Neural crest cell (in vitro differentiated cells): ENCODE measurements at regions not wholly inside any gene's neighbourhood (a gene's known extent, or its start where the extent isn't known, plus 50 kb on each side); places are given as distances from the start of the nearest gene placed in this dataset.

Source experiments
- DNase-seq: peaks from one replicate; pipeline ENCODE4 v3.0.0; 2021; ENCODE audit warnings: low read depth, mixed read lengths, low spot score
- H3K27ac Mint-ChIP-seq: one replicate; pipeline ENCODE4 v1.8.0; 2021; ENCODE audit warnings: mild to moderate bottlenecking, mixed read lengths; ENCODE audit not compliant: unreplicated experiment
- H3K27me3 Mint-ChIP-seq: 2 replicates; pipeline ENCODE4 v1.8.0; 2021; ENCODE audit warnings: low read depth, mild to moderate bottlenecking, mixed read lengths
- H3K36me3 Mint-ChIP-seq: 2 replicates; pipeline ENCODE4 v1.8.0; 2021; ENCODE audit warnings: low read depth, mild to moderate bottlenecking, mixed read lengths
- H3K4me1 Mint-ChIP-seq: 2 replicates; pipeline ENCODE4 v1.8.0; 2021; ENCODE audit warnings: mixed read lengths
- H3K4me3 Mint-ChIP-seq: one replicate; pipeline ENCODE4 v1.8.0; 2021; ENCODE audit warnings: mild to moderate bottlenecking, mixed read lengths
- H3K9me3 Mint-ChIP-seq: 2 replicates; pipeline ENCODE4 v1.8.0; 2021; ENCODE audit warnings: mixed read lengths
- TF ChIP-seq, protein P1 (sequence below): fragments of 200-600 bp; sonication (generic); conservative IDR thresholded peaks from 2 replicates; pipeline ENCODE4 v1.5.0; 2021; ENCODE audit warnings: antibody characterized with exemption, mild to moderate bottlenecking

DNA sequence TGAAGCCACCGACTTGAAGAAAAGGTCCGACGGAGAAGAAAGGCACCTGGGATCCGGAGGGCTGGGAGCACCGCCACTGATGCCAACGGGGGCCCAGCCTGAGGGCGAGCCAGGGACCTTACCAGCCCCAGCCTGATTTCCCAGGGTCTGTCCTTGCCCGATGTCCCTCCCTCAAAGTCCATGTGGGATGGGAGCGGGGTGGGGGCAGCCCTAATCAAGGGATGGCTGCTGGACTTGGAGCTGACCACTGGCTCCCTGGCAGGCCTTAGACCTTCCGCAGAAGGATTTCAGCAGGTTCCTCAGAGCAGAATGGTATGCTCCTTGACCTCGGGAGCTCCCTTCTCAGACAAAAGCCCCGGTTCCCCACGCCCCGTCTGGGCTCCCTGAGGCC is 99.6 kb downstream of the ZFP36L2 start:
- DNase-seq: no peak
- Mint-ChIP-seq H3K9me3 (no peaks in the 10 kb centered on the region), H3K27me3 (no peaks in the 10 kb centered on the region), H3K4me1 (peaks cover 48% of the 10 kb centered on the region), H3K36me3 (no peaks in the 10 kb centered on the region), H3K4me3 (no peak overlapping the region), H3K27ac (no peak overlapping the region)
- TF ChIP-seq, protein P1, sequence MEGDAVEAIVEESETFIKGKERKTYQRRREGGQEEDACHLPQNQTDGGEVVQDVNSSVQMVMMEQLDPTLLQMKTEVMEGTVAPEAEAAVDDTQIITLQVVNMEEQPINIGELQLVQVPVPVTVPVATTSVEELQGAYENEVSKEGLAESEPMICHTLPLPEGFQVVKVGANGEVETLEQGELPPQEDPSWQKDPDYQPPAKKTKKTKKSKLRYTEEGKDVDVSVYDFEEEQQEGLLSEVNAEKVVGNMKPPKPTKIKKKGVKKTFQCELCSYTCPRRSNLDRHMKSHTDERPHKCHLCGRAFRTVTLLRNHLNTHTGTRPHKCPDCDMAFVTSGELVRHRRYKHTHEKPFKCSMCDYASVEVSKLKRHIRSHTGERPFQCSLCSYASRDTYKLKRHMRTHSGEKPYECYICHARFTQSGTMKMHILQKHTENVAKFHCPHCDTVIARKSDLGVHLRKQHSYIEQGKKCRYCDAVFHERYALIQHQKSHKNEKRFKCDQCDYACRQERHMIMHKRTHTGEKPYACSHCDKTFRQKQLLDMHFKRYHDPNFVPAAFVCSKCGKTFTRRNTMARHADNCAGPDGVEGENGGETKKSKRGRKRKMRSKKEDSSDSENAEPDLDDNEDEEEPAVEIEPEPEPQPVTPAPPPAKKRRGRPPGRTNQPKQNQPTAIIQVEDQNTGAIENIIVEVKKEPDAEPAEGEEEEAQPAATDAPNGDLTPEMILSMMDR: no peak

DNA sequence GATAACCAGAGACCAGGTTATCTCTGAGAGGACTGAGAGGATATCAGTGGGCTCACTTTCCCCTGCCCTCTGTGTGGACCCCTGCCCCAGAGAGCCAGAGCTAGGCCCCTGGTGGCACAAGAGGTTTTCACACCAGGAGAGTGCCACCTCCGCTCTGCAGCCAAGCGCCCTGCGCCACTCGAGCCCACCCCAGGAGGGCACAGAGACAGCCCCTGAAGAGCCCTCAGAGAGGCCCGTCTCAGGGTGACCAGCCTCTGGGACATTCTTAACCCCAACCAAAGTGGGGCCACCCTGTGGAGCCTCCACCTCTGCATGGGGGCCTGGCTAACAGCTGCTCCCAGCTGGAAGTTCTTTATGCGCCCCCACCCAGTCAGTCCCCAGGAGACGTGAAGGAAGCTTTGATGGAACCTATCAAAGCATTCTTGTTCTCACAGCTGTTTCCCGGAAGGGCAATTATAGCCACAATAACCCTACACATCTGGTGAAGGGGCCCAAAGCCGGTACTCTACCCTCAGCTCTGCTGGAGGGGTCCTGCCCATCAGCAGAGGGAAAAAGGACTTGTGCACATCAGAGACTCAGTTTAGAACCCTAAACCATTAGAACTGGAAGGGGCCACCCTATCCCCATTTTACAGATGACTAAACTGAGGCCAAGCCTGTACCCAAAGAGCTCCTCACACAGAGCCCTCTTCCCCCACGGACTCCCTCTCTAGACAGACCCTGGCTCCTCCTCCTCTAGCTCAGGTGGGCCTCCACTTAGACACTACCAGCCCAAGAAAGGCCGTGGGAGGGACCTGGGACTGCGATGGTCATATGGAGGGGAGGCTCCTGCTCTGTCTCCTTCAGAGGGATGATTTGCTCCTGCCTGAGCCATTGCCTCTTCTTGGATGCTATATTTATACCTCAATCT is 101.1 kb downstream of the ZFP36L2 start:
- H3K4me3 Mint-ChIP-seq: no peak overlapping the region
- H3K27ac Mint-ChIP-seq: peak overlapping the region; percentile 76
- no peaks in the 10 kb centered on the region for H3K27me3 Mint-ChIP-seq
- no peak for DNase-seq
- TF ChIP-seq, protein P1: no peak
- H3K4me1 Mint-ChIP-seq: peaks cover 44% of the 10 kb centered on the region
- H3K9me3 Mint-ChIP-seq: no peaks in the 10 kb centered on the region
- H3K36me3 Mint-ChIP-seq: no peaks in the 10 kb centered on the region

DNA sequence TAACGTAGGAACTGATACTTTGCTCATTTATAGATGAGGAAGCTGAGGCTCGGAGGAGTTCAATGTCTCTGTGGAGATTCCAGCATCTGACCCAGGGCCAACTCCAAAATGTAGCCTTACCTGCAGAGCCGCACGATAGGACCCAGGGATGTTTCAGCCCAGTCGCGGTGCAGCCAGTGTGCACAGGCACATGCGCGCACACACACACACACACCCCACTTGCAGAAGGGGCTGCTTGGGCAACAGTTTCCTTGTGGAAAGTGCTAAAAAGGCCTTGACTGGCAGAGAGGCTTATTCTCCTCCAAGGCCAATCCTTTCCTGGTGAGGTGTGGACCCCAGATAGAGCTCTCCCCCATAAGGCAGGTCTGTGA is 101.7 kb downstream of the ZFP36L2 start:
- H3K4me1 Mint-ChIP-seq: peaks cover 42% of the 10 kb centered on the region
- peaks cover 2% of the 10 kb centered on the region for H3K9me3 Mint-ChIP-seq
- peaks cover 2% of the 10 kb centered on the region for H3K36me3 Mint-ChIP-seq
- H3K27me3 Mint-ChIP-seq: no peaks in the 10 kb centered on the region
- H3K4me3 Mint-ChIP-seq: no peak overlapping the region
- DNase-seq: no peak
- peak overlapping the region; percentile 62 for H3K27ac Mint-ChIP-seq
- TF ChIP-seq, protein P1: no peak

DNA sequence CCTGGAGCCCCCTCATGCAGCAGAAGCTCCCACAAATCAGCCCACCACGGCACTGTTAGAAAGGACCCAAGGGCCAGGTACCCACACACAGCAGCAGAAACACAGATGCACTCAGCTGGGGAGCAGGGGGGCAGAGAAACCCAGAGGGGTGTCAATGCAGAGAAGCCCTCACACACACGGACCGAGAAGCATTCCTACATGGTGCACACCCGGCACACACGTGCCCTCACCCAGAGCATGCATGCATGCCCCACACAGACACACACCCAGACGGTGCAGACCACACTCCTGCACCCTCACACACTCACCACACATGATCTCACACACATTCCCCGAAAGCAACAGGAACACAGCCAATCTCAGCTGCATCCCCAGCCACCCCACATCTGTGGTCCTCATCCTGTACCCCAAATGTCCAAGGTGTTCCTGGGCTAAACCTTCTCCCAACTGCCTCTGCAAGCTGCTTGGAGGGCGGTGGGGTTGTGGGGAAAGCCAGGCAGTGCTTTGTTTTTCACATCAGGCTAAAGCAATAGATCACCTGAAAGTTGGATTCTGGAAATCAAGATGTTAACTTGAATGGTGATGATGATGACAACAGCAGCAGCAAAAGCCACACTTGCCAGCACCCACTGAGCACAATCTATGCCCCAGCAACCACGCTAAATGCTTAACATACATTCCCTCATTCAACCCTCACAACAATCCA is 102.3 kb downstream of the ZFP36L2 start:
- TF ChIP-seq, protein P1: no peak
- Mint-ChIP-seq H3K9me3 (peaks cover 5% of the 10 kb centered on the region), H3K36me3 (peaks cover 5% of the 10 kb centered on the region), H3K27me3 (no peaks in the 10 kb centered on the region), H3K27ac (peak overlapping the region; percentile 82), H3K4me1 (peaks cover 39% of the 10 kb centered on the region), H3K4me3 (no peak overlapping the region)
- no peak for DNase-seq

DNA sequence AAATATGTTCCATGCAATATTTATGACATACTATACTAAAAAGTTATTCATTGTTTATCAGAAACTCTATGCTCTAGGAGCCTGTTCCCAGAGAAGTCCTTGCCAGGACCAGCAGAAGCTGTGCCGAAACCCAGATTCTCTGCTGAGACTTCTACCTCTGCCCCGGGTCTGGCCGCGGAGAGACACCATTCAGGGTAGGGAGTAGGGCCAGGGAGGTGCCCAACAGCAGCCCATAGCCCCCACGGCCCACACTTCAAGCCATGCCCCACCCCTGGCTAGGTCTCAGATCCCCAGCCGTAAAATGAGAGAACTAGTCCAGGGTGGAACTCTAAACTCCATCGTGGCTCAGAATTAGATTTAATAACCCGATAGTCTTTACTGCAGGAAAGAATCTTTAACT is 102.9 kb downstream of the ZFP36L2 start:
- peaks cover 12% of the 10 kb centered on the region for H3K9me3 Mint-ChIP-seq
- H3K36me3 Mint-ChIP-seq: peaks cover 5% of the 10 kb centered on the region
- no peak overlapping the region for H3K27ac Mint-ChIP-seq
- H3K27me3 Mint-ChIP-seq: no peaks in the 10 kb centered on the region
- TF ChIP-seq, protein P1: no peak
- H3K4me3 Mint-ChIP-seq: no peak overlapping the region
- peaks cover 34% of the 10 kb centered on the region for H3K4me1 Mint-ChIP-seq
- DNase-seq: no peak
